ENCODE measurements at regions not wholly inside any gene's neighbourhood (a gene's known extent, or its start where the extent isn't known, plus 50 kb on each side); places are given as distances from the start of the nearest gene placed in this dataset.

GRCh38 chr13:74707291-74707690 is 573.1 kb upstream of the KLF12 start:
- DNase-seq: no peak

DNA sequence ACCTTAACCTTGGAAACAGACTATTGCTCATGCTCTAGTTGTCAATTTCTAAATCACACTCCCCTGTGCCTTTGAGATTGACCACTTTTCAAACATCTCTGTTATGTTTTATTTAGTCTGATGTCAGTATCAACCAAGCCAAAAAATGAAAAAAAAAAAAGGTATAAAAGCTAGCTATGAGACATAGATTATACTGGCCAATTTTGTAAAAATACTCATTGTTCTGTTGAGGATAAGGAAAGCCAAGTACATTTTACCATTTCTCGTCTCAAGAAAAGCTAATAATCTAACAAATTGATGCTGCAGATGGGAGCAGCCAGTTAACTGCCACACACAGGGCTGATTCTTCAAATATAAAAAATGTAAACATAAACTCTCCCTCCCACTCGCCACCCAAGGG is 572.6 kb upstream of the KLF12 start:
- DNase-seq: no peak

DNA sequence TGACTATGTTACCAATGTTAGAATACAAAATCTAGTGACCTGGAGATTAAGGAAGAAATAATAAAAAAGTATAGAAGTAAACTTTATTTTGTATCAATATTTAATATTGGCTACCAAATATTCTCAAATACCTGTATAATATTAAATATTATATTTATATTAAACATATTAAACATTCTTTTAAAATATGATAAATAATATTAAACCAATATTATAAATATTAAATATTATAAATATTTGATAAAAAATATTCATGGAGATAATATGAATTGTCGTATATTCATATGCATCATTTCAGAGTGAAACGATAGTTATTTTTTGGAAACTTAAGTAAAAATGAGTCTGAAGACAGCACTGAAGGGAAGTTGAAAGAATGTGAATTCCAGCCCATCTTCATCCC is 571.2 kb upstream of the KLF12 start:
- no peak for DNase-seq

DNA sequence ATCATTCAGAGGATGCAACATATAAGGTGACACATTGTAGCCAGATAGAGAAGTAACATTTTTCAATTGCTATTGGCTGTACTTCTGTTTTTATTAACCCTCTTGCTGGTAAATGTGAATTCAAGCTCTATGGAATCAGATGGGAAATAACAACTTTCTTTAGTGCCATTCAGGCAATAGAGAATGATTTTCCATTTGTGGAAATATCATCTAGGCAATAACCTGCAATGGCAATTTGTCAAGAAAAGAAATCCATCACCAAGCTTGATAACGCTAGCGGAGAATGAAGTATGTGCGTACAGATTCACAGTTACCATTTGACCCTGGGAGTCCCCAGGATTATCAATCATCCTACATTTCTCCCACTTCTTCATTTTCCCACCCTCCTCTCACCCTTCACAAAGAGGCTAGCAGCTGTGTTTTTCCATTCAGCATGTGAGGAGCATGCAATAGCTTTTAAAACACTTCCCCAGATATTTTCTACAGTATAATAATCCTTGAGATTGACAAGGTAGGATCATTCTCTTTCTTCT is 569.7 kb upstream of the KLF12 start:
- no peak for DNase-seq

GRCh38 chr13:74696148-74696922 is 562.1 kb upstream of the KLF12 start:
- no peak for DNase-seq

DNA sequence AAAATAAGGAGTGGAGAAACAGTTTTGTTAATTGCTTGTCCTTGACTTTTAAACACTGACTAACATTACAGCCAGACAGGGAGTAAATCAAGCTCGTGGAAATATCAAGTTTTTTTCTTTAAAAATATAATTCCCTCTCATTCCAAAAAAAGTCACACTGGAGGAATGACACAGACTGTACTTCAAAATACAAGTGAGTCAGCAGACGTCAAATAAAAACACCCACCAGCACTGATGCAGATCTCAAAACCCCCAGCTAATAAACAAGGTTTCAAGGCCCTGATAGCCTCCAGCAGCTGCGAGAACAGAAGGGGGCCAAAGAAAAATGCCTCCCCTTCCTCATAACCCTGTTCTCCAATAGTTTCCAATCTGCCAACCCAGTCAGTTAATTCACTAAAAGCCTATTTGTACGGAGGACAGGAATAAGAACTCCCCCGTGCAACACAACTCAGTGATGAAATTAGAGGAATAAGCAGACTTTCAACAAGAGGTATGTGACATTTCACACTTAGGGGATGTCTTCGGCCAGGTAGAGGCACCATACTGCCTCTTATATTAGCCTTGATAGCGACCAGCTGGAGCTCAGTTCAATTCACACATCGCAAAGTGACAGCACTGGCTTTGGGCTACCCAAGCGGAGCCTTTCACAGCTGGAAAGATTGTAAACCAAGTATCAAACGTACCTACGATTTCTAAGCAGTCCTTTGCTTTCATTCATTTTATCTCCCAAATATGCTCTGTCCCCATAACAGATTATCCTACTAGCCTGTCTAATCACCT is 561.0 kb upstream of the KLF12 start:
- DNase-seq: no peak

GRCh38 chr13:74687442-74688182 is 553.4 kb upstream of the KLF12 start:
- DNase-seq: no peak

GRCh38 chr13:74683411-74683810 is 549.2 kb upstream of the KLF12 start:
- DNase-seq: no peak

DNA sequence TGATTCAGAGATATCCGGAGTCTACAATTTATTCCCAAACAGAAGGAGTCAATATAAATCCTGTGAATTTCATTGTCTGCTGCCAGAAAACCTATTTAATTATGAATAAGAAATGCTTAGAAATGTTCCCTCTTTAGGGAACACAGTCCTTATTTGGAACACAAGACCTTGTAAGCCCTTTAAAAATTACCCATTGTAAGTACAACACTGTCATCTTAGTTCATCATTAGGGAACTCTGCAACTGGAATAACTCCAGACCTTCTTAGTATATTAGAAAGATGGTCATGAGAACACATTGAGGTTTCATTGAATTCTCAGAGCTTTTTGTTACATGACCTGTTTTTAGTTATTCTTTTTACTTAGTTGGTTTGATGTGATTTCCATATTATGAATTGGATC is 548.5 kb upstream of the KLF12 start:
- DNase-seq: no peak

GRCh38 chr13:74681891-74682290 is 547.7 kb upstream of the KLF12 start:
- no peak for DNase-seq

- DNase-seq: no peak
These were observed 544.2 kb upstream of the KLF12 start for GRCh38 chr13:74678308-74678965.

- no peak for DNase-seq
These were observed 541.8 kb upstream of the KLF12 start for GRCh38 chr13:74675972-74676371.

- no peak for DNase-seq
These were observed 541.0 kb upstream of the KLF12 start for GRCh38 chr13:74675182-74675581.

DNA sequence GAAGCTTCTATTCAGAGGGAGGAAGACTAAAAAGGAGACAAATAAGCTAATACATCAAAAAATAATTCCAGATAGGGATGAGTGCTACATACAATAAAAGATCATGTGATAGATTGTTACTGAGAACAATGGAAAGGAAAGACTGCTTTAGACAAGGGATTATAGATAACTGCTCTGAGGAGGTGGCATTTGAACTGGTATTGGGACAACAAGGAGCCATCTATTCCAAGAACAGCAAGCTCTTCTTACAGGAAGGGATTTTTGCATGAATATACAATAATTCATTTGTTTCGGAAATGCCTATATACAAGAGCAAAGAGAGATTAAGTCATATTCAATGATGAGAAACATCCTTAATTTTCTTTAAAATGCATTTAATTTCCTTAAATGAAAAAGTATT is 540.5 kb upstream of the KLF12 start:
- no peak for DNase-seq

DNA sequence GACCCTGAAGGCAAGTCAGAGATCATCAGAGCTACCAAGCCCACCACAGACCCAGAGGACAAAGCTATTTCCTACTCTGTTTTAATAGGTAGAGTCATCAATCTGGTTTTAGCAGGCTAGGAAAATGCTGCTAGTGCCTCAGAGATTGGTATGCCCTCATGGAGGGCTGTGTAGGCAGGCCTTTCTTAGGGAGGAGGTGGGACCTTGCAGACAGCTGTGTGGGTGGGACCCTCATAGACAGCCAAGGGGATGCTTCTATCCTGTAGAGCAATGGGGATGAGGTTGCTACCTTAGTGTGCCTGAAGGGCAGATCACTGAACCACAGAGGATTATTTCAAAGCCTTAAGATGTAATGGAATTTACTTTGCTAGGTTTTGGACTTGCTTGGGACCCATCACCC is 534.9 kb upstream of the KLF12 start:
- no peak for DNase-seq

- no peak for DNase-seq
These were observed 533.5 kb upstream of the KLF12 start for GRCh38 chr13:74667656-74668203.

- no peak for DNase-seq
These were observed 528.7 kb upstream of the KLF12 start for GRCh38 chr13:74662905-74663304.

GRCh38 chr13:74661851-74662250 is 527.6 kb upstream of the KLF12 start:
- no peak for DNase-seq

- no peak for DNase-seq
These were observed 523.6 kb upstream of the KLF12 start for GRCh38 chr13:74657765-74658164.

DNA sequence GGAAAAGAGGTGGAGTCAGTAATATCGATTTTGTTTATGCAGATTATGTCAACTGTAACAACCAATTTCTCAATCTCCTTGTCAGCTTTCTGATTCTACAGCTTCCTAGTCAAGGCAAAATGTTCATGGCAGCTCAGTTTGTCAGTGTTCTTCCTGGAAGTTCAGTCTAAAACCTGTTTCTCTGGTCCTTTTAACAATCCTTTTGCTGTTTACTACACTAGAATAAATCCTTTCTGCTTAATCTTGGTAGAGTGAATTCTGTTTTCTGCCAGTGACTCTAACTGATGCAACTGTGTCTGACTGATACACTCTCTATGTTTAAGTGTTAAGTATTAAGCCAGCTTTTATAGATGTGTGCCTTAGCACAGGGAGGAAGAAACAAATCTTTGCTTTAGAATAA is 516.9 kb upstream of the KLF12 start:
- DNase-seq: no peak

DNA sequence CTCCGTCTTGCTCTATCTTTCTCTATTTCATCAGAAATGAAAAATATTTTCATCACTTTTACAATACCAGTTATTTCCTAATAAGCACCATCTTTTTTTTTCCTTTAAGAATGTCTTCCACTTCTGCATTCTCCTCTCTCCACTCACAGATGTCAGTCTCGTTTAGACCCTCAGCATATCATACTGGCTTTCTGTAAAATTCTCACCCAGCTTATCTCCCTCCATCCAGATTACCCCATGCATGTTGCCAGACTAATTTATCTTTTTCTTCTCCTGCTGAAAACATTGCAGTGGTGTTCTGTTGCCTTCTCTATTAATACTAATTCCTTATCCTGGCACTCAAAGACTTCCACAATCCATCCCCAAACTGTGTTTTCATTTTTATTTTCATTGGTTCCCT is 513.8 kb upstream of the KLF12 start:
- no peak for DNase-seq

- DNase-seq: no peak
These were observed 513.0 kb upstream of the KLF12 start for GRCh38 chr13:74647211-74647610.

GRCh38 chr13:74646091-74646490 is 511.9 kb upstream of the KLF12 start:
- DNase-seq: no peak

Data from RPMI8226 (cell line).